Epidermal melanocyte (primary cell): ENCODE measurements at regions not wholly inside any gene's neighbourhood (a gene's known extent, or its start where the extent isn't known, plus 50 kb on each side); places are given as distances from the start of the nearest gene placed in this dataset.
"Not testable (repeated sequence)": the region's sequence is repeated elsewhere in the genome, so short reads cannot be mapped to it uniquely, and the experiment has no call there.

Experiments used
- DNase-seq: peaks from one replicate; pipeline ENCODE4 v3.0.0; 2011; ENCODE audit warnings: low spot score; ENCODE audit not compliant: insufficient read length

DNA sequence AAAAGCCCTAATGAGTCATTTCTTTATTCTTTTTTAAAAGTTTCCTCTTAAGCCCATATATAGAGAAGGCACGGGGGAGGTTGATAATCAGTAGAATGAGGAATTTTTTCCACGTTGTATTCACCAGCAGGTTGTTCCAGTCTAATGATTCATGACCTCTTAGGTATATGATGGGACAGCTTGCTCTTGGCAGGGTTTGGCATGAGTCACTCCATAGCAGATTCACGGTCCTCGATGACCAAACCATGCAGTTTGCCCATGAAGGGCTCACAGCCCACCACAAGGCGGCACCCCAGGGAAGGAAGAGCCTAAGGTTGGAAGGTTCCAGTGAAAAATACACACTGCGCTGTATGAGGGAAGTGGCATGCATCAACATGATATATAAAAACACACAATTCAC is 623.8 kb upstream of the DIPK2B start:
- no peak for DNase-seq

DNA sequence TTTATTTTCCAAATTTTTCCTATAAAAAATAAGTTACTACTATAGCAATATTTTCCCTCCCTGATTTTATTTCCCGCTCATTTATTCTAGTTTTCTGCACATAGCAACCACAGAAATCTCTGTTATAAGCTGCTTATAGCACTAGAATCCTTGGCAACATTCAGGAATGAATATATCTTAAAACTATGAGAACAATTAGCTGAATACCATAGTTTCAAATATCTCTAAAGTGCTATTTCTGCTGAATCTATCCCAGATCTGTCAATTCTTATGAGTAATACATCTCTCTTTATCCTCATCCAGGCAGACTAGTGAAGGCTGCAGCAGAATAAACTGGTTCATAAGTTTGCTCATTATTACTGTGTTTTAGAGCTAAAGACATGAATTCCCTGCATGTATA is 622.9 kb upstream of the DIPK2B start:
- no peak for DNase-seq

DNA sequence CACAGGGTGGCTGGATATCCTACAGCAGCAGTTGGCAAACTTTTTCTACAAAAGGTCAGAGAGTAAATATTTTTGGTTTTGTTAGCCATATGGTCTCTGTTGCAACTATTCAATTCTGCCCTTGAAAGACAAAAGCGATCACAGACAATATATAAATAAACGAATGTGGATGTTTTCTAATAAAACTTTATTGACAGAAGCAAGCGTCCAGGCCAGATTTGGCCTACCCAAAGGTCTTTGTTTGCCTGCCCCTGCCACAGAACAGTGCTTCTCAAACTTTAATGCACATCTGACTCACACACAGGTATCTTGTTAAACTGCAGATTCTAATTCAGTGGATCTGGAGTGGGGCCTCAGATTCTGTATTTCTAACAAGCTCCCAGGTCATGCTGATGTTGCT is 621.4 kb upstream of the DIPK2B start:
- no peak for DNase-seq

GRCh38 chrX:45818913-45819312 is 618.2 kb upstream of the DIPK2B start:
- DNase-seq: no peak

DNA sequence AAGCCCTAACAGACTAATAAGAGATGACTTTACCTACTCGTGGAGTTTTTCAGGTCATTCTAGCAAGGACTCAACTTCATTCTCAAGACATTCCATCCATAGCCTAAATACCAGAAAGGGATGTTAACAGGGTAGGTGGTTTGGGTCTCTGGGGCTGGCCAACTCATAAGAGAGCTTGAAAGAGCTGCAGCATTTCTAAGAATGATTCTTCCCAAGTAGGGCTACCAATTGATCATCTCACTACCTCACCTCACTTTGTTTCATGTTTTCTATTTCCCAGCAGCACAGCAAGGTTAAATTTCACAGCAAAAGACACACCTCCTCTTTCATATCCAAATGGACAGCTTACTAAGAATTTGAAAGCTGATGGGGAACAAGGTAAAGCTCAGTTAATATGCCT is 614.8 kb upstream of the DIPK2B start:
- DNase-seq: no peak

DNA sequence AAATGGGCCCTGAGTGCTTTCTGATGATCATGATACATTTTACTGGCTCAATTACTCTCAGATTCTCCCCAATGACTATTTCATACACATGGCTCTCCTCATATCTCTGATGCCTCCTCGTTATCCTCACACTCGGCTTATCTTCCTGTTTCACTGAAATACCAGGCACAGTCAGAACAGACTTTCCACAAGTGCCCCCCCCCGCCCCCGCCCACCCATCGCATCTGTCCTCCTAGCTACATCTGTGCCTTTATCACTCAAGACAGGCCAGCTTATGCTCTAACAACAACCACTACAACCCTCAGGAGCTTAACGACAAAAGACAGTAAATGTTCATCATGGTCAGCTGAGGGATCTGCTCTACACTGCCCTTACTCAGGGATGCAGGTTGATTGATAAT is 610.6 kb upstream of the DIPK2B start:
- DNase-seq: no peak

DNA sequence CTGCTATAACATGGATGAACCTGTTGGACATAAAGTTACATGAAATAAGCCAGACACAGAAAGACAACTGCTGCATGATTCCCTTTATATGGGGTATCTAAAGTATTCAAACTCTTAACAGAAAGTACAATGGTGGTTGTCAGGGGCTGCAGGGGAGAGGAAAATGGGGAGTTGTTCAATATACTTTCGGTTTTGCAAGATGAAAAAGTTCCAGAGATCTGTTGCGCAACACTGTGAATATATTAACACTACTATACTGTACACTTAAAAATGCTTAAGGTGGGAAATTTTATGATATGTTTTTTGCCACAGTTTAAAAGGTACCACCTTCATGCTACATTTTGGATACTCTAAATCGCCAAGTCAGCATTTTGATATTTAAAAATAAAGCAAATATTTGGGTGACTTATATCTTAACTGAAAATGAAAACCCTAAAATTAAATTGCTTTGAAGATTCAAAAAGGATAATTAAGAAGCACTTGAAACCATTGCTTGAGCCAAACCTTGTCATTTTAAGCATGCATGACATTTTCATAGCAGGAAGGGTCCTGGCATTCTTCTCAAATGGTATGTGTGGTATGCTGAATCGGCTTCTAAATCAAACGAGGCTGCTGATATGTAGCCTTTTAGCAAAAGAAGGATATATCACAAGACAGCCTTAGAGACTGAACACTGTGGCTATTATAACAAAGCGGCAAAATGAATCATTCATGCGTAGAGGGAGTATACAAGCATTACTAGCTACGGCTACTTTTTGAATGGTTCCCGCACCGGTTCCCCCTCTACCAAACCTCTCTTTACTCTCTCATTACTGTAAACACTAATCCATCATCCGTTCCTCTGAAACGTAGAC is 607.1 kb upstream of the DIPK2B start:
- peak; percentile 17 for DNase-seq

DNA sequence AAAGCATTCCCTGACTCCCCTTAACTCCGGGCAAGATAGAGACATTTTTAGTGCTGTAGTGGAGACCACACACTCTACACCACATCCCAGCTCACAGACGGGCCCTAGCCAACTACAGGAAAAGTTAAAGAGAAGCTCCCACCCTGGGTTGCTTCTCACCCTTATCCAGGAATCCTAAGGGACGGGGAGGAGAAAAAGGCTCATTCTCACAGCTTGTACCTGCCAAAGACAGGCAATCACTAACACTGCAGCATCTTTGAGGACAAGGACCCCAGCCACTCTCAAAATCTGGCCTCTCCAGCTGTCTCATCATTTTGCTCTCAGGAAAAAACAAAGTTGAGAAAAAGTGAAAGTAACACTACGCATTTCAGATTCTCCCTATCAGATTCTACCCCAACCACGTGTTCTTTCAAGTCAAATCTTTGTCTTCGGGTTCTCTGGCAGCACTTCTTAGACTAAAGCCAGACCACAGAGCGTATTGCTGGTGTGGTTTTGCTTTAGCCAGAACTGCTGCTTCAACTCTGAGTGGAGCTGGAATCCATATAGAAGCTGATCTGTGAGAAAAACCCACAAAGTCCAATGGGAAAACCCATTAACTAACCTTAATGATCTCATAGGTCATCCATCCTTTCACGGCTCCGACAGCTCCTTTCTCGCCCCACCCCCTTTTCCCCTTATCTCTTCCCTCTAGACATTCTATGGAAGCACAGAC is 605.9 kb upstream of the DIPK2B start:
- no peak for DNase-seq

DNA sequence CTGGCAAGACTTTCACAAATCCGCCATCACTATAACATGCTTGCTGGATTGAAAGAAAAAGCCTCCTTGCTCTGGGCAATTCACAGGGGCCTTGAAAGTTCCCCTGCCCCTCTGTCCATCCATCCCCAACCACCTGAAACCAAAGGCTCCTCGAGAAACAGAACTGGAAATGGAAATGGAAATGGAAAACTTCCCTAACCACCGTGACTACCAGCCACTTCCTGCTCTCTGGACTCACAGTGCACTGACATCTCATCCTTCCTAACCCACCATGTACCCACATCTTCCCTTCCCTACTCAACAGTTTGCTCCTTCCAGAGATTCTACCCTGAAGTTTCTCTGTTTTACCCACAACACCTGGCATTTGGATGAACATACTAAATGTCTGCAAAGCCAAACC is 603.6 kb upstream of the DIPK2B start:
- no peak for DNase-seq

- no peak for DNase-seq
Observed at GRCh38 chrX:45803383-45803921, 602.8 kb upstream of the DIPK2B start.

GRCh38 chrX:45801554-45801953 is 600.9 kb upstream of the DIPK2B start:
- no peak for DNase-seq

DNA sequence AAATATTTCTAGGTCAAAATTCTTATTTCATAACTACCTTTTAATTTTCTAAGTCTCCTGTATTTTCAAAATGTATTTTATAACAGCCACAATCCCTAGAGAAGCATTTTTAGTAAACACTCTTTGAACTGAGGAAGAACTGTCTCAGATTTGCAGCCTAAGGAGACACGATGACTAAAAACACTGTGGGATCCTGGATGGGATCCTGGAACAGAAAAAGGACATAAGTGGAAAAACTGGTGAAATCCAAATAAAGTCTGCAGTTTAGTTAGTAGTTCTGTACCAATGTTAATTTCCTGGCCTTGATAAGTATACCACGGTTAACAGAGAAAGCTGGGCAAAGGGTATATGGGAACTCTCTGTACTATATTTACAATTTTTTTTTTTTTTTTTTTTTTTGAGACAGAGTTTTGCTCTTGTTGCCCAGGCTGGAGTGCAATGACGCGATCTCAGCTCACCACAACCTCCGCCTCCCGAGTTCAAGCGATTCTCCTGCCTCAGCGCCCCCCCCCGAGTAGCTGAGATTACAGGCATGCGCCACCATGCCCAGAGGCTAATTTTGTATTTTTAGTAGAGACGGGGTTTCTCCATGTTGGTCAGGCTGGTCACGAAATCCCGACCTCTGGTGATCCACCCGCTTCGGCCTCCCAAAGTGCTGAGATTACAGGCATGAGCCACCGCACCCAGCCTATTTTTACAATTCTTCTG is 600.2 kb upstream of the DIPK2B start:
- not testable (repeated sequence) for DNase-seq

- no peak for DNase-seq
Observed at GRCh38 chrX:45799576-45799975, 598.9 kb upstream of the DIPK2B start.

DNA sequence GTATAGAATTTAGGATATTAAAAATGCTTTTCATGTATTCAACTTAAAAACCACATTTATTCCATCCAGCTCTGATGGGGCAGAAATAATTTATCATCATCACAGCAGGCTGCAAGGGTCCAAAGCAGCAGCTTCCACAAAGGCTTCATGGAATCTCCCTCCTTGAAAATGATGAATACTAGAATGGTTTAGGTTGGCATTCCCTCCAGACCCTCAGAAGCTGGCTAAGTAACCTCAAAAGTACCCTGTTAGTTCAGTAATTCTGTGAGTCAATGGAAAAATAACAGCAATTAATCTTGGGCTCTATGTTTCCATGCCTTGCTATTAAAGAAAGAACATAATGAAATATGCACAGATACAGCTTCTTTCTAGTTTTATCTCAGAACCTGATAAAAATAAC is 594.9 kb upstream of the DIPK2B start:
- no peak for DNase-seq

DNA sequence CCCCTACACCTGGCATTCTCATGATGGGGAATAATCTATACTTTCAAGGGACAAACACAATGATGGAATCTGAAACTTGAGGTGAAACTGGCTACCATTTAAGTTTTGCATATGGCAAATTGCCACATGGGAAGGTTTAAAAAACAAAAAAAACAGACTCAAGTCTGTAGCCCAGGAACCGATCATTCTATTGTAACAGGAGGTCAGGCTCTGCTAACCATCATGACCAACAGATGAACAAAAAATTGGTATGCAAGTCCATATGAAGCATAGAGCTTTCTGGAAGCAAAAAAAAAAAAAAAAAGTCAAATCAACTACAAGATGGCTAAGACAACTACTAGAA is 594.3 kb upstream of the DIPK2B start:
- DNase-seq: no peak

GRCh38 chrX:45794323-45794994 is 593.8 kb upstream of the DIPK2B start:
- DNase-seq: no peak

DNA sequence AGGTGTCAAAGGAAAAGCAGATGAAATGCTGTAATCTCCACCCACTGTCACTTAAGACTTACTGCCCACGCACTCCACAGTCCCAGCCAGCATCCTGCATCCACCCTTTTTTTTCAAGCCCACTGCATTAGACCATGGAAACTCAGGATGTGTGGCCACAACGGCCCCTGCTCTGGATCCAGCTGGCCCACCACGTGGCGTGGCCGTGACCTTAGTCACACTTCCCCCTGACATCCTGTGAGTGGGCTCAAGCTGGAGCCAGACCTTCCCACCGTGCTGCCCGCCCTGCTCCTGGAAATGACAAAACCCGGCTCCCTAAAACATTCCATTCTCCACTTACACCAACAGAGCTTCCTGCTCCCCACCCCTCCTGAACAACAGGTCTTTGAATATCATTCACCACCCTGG is 588.3 kb upstream of the DIPK2B start:
- DNase-seq: no peak

GRCh38 chrX:45788315-45788714 is 587.6 kb upstream of the DIPK2B start:
- DNase-seq: no peak

DNA sequence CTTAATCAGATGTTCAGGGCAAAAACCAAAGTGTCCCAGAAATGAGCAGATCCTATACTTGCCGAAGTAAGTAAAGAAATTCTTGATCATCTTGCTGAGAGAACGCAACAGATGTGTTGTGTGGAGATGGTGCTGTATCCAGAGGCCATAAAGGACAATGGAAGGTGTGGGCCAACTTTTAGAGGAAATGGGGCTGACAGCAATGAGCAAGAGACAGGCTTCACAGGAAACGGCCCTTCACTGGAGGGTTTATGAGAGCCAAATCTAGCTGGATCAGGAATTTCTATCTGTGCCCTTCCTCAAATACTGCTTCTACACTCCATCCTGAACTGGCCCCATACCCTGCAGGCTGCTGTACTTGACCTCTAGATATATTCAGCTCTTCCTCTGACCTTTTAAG is 583.9 kb upstream of the DIPK2B start:
- no peak for DNase-seq

GRCh38 chrX:45783002-45783401 is 582.3 kb upstream of the DIPK2B start:
- DNase-seq: no peak

GRCh38 chrX:45781901-45782553 is 581.4 kb upstream of the DIPK2B start:
- no peak for DNase-seq
